Caco-2 (cell line): ENCODE measurements at regions not wholly inside any gene's neighbourhood (a gene's known extent, or its start where the extent isn't known, plus 50 kb on each side); places are given as distances from the start of the nearest gene placed in this dataset.

ENCODE experiments used
- BruUV-seq: library from RNA; stranded (reverse); fragments of 400-500 nt; replicated peaks from 2 replicates; lab custom pipeline; 2021; lab: Mats Ljungman, UMichigan
- CTCF ChIA-PET: fragments of 300-600 bp; sonication (Branson Sonifier 250); formaldehyde crosslinking; loops from one replicate; lab custom pipeline; 2022; ENCODE audit warnings: antibody characterized with exemption; lab: Charles Lee
- POLR2A ChIA-PET: fragments of 300-600 bp; sonication (Branson Sonifier 250); formaldehyde crosslinking; loops from one replicate; lab custom pipeline; 2022; ENCODE audit warnings: antibody characterized with exemption; lab: Charles Lee
- DNase-seq, 2 experiments: peaks; one replicate each; pipeline versions ENCODE4 v3.0.0 to v3.0.0-alpha.2; 2020 to 2022
- H3K27me3 ChIP-seq: replicated peaks from 2 replicates; pipeline ENCODE4 v1.6.0; 2011; ENCODE audit warnings: low read length; ENCODE audit not compliant: control insufficient read depth, insufficient read depth
- H3K36me3 ChIP-seq: 2 replicates; pipeline ENCODE4 v1.5.1; 2011; ENCODE audit warnings: low read length; ENCODE audit not compliant: control insufficient read depth, insufficient read depth
- H3K4me1 ChIP-seq: fragments of 250-450 bp; sonication (Bioruptor Pico); 2 replicates; pipeline ENCODE4 v1.5.1; 2020; ENCODE audit warnings: mild to moderate bottlenecking
- H3K4me3 ChIP-seq: 2 replicates; pipeline ENCODE4 v1.5.1; 2011; ENCODE audit warnings: low read depth, mild to moderate bottlenecking, control low read depth, low read length
- H3K9me3 ChIP-seq: fragments of 250-450 bp; sonication (Bioruptor Pico); 2 replicates; pipeline ENCODE4 v1.5.1; 2020; ENCODE audit warnings: mild to moderate bottlenecking, moderate library complexity
- H3K27ac Mint-ChIP-seq: one replicate; pipeline ENCODE4 v1.8.0; 2022; ENCODE audit warnings: mixed read lengths; ENCODE audit not compliant: unreplicated experiment
- H3K27me3 Mint-ChIP-seq: one replicate; pipeline ENCODE4 v1.8.0; 2022; ENCODE audit warnings: mixed read lengths; ENCODE audit not compliant: insufficient read depth, unreplicated experiment
- H3K36me3 Mint-ChIP-seq: one replicate; pipeline ENCODE4 v1.8.0; 2022; ENCODE audit warnings: mild to moderate bottlenecking, mixed read lengths; ENCODE audit not compliant: insufficient read depth, unreplicated experiment
- H3K4me1 Mint-ChIP-seq: one replicate; pipeline ENCODE4 v1.8.0; 2022; ENCODE audit warnings: low read depth, mixed read lengths; ENCODE audit not compliant: unreplicated experiment
- H3K4me3 Mint-ChIP-seq: one replicate; pipeline ENCODE4 v1.8.0; 2022; ENCODE audit warnings: mild to moderate bottlenecking, moderate library complexity, mixed read lengths; ENCODE audit not compliant: unreplicated experiment
- H3K9me3 Mint-ChIP-seq: one replicate; pipeline ENCODE4 v1.8.0; 2022; ENCODE audit warnings: mixed read lengths; ENCODE audit not compliant: unreplicated experiment
- intact Hi-C: fragments of 100-400 bp; cut with micrococcal nuclease; formaldehyde crosslinking; loops from one replicate; pipeline ENCODE4 v1.10.0; 2022; ENCODE audit not compliant: unreplicated experiment
- TF ChIP-seq, protein P1 (sequence below), 2 experiments: fragments of 200-600 bp in 1 of 2; IDR thresholded peaks; 1 replicate in 1 of 2; 2 replicates in 1 of 2; pipeline versions ENCODE4 v1.5.1 to v1.8.0; 2011 to 2022; ENCODE audit warnings: antibody characterized with exemption in 1 of 2, control low read depth in 1 of 2, inconsistent platforms in 1 of 2, low read depth in 1 of 2, low read length in 1 of 2, mild to moderate bottlenecking in 1 of 2, moderate library complexity in 1 of 2; ENCODE audit not compliant: insufficient read depth in 1 of 2, severe bottlenecking in 1 of 2, unreplicated experiment in 1 of 2

DNA sequence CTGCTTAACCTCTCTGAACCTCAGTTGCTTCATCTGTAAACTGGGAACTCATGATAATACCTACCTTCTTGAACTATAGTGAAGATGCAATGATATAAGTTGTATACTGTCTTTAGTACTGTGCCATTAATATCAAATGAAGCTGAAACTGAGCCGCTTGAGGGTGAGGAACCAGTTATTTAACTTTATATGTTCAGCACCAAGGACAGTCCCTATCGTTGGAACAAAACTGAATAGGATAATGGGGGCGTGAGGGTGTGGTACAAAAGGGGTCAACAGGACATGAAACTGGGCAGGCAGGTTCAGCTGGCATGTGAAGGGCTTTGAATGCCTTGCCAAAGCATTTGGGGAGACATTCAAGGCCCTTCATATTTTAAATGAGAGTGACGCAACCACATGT lies 112.6 kb downstream of the C11orf91 start:
- no peaks in the 10 kb centered on the region for H3K27me3 ChIP-seq
- H3K4me3 ChIP-seq, result no peak overlapping the region
- CTCF ChIA-PET, result no interaction called here
- POLR2A ChIA-PET, result no interaction called here
- peaks cover 11% of the 10 kb centered on the region; the same call in 1 of the 2 replicates for H3K4me1 ChIP-seq
- Mint-ChIP-seq H3K4me1 (no peaks in the 10 kb centered on the region), H3K4me3 (no peak overlapping the region), H3K9me3 (no peaks in the 10 kb centered on the region), H3K36me3 (no peaks in the 10 kb centered on the region), H3K27ac (no peak overlapping the region), H3K27me3 (no peaks in the 10 kb centered on the region)
- BruUV-seq, result no TSS peak
- DNase-seq, result peak in 1 of 2 experiments; percentile 3
- intact Hi-C loops, result no loop called here
- H3K9me3 ChIP-seq, result no peaks in the 10 kb centered on the region
- no peaks in the 10 kb centered on the region for H3K36me3 ChIP-seq
- TF ChIP-seq, protein P1, sequence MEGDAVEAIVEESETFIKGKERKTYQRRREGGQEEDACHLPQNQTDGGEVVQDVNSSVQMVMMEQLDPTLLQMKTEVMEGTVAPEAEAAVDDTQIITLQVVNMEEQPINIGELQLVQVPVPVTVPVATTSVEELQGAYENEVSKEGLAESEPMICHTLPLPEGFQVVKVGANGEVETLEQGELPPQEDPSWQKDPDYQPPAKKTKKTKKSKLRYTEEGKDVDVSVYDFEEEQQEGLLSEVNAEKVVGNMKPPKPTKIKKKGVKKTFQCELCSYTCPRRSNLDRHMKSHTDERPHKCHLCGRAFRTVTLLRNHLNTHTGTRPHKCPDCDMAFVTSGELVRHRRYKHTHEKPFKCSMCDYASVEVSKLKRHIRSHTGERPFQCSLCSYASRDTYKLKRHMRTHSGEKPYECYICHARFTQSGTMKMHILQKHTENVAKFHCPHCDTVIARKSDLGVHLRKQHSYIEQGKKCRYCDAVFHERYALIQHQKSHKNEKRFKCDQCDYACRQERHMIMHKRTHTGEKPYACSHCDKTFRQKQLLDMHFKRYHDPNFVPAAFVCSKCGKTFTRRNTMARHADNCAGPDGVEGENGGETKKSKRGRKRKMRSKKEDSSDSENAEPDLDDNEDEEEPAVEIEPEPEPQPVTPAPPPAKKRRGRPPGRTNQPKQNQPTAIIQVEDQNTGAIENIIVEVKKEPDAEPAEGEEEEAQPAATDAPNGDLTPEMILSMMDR (IDR thresholded peaks at IDR 0.05; ENCODE audit: insufficient read depth in 1 of 2, low read depth in 1 of 2, low read length in 1 of 2, severe bottlenecking in 1 of 2, unreplicated experiment in 1 of 2), result no peak

DNA sequence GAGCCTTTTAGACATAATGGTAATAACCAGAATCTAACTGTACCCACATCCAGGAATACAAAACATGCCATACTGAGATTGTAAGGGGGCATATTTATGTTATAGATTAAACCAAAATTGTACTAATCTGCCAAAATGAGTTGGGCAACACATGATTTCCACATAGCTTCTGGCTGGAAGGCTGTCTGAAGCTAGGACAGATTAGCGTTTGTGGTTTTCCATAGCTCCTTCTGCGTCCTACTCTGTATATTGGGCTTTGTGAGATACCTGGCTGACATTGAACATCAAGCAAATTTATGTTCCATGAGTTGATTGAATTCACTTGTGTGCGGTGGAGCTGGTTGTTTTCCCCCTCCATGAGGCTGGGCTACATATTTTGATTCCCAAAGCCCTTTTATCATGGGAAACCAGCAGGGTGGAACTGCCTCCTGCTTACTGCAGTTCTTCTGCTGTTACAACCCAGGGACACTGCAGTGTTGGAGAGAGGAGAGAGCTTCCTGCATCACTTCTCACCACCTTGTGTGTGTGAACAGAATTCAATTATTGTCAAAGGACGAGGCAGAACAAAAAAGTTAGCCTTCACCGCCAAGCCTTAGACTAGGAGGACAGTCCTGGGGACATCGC lies 114.9 kb downstream of the C11orf91 start:
- no peak for DNase-seq
- H3K9me3 Mint-ChIP-seq, result no peaks in the 10 kb centered on the region
- ChIA-PET CTCF (no interaction called here), POLR2A (no interaction called here)
- peaks cover 2% of the 10 kb centered on the region for H3K27me3 Mint-ChIP-seq
- no peak overlapping the region for H3K4me3 Mint-ChIP-seq
- no peak overlapping the region for H3K27ac Mint-ChIP-seq
- Histone ChIP-seq H3K27me3 (no peaks in the 10 kb centered on the region), H3K4me1 (peaks cover 11% of the 10 kb centered on the region; the same call in 1 of the 2 replicates), H3K9me3 (no peaks in the 10 kb centered on the region), H3K36me3 (no peaks in the 10 kb centered on the region), H3K4me3 (no peak overlapping the region)
- no peaks in the 10 kb centered on the region for H3K4me1 Mint-ChIP-seq
- intact Hi-C loops, result no loop called here
- no TSS peak for BruUV-seq
- TF ChIP-seq, protein P1 (IDR thresholded peaks at IDR 0.05; ENCODE audit: insufficient read depth in 1 of 2, low read depth in 1 of 2, low read length in 1 of 2, severe bottlenecking in 1 of 2, unreplicated experiment in 1 of 2), result no peak
- H3K36me3 Mint-ChIP-seq, result no peaks in the 10 kb centered on the region

DNA sequence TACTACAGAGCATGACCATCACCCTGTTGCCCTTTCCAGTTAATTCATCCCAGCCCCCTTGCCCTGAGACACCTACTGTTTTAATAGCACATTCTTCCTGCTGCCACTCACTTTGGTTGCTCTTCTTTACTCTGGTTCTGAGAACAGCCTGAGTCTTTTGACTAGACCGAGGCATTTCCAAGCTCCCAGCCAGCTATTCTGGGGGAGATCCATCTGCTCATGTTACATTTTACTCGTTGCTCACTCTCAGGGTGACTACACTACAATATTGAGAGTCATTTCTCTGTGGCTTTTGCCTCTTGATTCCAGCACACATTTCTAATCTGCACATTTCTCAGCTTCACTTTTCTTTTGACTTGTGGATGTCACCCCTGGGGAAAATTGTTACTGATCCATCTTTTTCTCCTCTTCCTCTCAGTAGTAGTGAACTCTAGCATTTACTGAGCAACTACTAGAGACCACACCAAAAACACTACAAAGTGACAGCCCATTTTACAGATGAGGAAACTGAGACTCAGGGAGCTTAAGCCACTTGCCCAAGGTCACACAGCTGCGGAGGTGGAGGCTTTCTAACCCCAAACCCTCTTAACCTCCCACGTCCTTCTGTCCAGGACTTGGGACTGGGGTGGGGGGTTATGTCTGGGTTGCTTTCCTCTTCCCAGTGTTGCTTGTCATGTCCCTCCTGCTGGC lies 117.8 kb downstream of the C11orf91 start:
- H3K4me1 Mint-ChIP-seq, result no peaks in the 10 kb centered on the region
- intact Hi-C loops, result no loop called here
- no peak overlapping the region for H3K27ac Mint-ChIP-seq
- CTCF ChIA-PET, result no interaction called here
- H3K4me1 ChIP-seq, result peaks cover 11% of the 10 kb centered on the region; the same call in 1 of the 2 replicates
- H3K36me3 Mint-ChIP-seq, result no peaks in the 10 kb centered on the region
- POLR2A ChIA-PET, result no interaction called here
- no peaks in the 10 kb centered on the region for H3K9me3 ChIP-seq
- TF ChIP-seq, protein P1 (IDR thresholded peaks at IDR 0.05; ENCODE audit: insufficient read depth in 1 of 2, low read depth in 1 of 2, low read length in 1 of 2, severe bottlenecking in 1 of 2, unreplicated experiment in 1 of 2), result no peak
- no TSS peak for BruUV-seq
- no peak overlapping the region for H3K4me3 ChIP-seq
- no peak overlapping the region for H3K4me3 Mint-ChIP-seq
- no peaks in the 10 kb centered on the region for H3K27me3 ChIP-seq
- peaks cover 10% of the 10 kb centered on the region for H3K27me3 Mint-ChIP-seq
- no peaks in the 10 kb centered on the region for H3K9me3 Mint-ChIP-seq
- no peaks in the 10 kb centered on the region for H3K36me3 ChIP-seq
- DNase-seq, result no peak
